HG03139 (cell line): ENCODE measurements at regions not wholly inside any gene's neighbourhood (a gene's known extent, or its start where the extent isn't known, plus 50 kb on each side); places are given as distances from the start of the nearest gene placed in this dataset.

ENCODE experiments used
- ATAC-seq: cut with Tn5 transposase; IDR thresholded peaks from one replicate; pipeline ENCODE4 v1.9.1; 2021; ENCODE audit not compliant: unreplicated experiment

DNA sequence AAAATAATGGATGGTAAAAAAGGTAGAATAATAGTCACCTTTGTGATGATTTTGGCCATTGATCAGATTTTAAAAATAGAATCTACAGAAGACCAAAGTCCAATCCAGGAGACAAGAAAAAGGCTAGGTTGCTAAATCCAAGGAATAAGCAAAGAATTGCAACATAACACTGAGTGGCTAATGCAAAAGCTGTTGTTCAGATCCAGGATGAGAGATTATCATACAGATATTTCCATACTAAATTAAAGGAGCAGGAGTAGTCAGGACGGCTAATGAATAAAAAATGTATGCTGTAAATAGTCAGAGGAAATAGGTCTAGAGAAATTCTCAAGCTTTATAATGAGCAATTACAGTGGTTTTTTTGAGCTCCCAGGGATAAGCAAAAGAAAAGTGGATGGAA lies 745.9 kb upstream of the ACVR2A start:
- no peak for ATAC-seq

DNA sequence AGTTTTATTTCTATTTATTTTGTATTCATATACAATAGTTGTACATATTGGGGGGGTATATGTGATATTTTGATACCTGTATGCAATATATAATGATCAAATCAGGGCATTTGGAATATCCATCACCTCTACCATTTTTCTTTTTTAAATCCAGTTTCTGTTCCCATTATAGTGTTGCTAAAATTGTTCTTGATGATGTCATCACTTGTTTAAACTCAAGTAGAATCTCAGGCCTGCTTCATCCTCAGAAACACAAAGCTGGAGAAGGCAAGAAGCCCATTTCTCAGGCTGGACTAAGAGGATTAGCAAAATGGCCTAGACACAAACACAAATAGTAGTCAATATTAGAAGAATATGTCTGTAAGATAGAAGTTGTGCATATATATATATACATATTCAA lies 747.1 kb upstream of the ACVR2A start:
- ATAC-seq, result no peak

DNA sequence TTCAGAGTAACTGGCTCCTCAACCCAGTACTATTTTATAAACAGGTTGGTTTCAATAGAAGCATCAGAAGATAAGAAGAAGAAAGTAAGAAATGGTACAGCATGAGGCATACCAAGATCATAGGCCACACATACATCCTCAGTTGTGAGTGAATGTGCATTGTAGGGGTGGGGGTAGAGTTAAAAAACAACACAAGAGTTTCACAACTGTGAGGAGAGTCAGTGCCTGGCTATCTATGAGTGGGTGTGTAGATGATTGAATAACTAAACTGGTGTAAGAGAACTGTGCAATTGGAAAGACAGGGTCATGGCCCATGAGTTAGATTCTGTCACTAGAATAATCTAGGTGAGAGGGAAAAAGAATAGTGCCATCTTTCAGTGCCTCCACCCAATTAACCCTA lies 748.2 kb upstream of the ACVR2A start:
- no peak for ATAC-seq

DNA sequence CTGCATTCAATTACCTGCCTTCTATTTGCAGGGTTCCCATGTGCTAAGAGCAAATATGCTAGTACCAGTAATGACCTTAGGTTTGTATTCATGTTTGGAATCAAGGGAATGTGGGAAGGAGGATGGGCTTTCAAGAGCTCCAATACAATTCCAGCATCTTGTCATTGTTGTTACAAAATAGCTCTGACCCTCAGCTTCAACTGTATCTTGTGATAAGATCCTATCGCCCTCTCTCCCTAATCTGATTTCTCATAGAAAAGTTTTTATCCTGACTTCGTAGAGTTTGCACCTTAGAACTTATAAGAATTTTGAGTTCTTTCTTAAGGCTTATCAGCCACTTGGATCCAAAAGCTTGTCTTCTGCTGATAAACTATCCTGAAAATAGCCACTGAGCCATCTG lies 749.5 kb upstream of the ACVR2A start:
- ATAC-seq, result no peak

DNA sequence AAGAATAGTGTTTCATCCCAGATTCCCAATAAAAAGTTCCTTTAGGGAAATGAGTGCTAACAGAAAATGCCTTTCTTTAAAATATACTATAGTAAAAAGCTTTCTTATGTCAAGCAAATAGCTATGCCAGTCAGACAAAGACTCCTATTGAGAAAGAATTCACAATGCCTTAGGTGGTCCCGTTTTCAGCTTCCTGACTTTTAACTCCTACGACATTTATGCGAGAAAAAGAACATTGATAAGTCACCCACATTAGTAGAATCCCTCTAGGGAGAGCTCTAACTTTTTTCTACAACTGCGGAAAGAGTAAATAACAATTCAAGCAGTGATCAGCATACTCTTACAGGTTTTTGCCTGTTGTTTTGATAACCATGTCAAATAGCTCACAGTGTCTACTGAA lies 750.8 kb upstream of the ACVR2A start:
- ATAC-seq, result no peak

DNA sequence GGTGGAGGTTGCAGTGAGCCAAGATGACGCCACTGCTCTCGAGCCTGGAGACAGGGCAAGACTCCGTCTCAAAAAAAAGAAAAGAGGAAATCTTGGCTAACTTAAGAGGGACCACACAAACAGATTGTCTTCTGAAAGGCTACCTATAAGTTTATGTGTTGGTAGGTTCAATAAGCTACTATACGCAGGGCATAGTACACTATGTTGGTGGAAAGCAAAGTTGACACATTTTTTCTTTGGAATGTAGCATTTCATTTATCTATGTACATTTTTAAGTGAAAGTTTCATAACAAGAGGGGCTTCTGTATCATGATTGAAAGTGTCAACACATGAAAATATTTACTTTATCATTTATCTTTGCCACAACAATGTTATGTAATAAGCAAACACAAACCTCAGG lies 752.6 kb upstream of the ACVR2A start:
- ATAC-seq, result no peak

DNA sequence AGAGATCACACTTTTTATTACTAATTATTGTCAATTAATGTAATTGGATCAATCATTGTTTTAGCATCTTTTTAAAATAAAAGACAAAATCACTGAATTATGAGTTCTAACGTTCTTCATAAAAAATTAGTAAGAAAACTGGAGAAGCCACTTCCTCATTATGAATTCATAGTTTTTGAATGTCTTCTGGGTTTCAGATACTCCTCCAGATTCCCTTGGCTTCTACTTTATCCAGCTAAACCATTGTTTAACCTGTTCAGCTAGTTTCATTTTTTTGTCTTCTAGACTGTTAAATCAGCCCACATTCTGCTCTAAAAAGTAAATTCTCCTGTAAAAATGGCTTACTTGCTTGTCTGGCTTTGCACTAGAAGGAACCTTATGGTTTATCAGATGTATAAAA lies 753.4 kb upstream of the ACVR2A start:
- no peak for ATAC-seq

DNA sequence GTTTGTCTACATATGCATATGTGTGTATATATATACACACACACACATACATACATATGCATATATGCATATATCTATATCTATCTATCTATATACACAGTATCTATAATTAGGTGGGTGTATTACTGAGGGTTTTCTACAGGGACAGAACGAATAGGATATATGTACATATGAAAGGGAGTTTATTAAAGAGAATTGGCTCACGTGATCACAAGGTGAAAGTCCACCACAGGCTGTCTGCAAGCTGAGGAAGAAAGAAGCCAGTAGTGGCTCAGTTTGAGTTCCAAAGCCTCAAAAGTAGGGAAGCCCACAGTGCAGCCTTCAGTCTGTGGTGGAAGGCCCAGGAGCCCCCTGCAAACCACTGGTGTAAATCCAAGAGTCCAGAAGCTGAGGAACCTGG lies 756.0 kb upstream of the ACVR2A start:
- ATAC-seq, result no peak

DNA sequence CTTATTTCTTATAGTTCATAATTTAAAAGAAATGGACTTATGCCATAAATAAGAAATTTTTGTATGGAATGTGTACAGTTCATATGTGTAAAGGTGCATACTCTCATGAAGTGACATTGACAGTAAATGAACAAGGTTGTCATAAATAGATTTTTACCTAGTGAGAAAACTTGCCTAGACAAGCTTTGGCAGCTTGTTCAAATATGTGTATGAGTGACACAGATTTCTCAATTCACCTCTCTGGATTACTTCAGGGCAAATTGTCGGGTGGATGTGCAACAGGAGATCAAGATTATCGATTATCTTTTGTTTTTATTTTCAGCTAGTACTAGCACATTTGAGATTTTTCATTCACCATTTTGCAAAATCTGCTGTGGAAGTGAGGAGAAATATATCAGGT lies 758.1 kb upstream of the ACVR2A start:
- ATAC-seq, result no peak

DNA sequence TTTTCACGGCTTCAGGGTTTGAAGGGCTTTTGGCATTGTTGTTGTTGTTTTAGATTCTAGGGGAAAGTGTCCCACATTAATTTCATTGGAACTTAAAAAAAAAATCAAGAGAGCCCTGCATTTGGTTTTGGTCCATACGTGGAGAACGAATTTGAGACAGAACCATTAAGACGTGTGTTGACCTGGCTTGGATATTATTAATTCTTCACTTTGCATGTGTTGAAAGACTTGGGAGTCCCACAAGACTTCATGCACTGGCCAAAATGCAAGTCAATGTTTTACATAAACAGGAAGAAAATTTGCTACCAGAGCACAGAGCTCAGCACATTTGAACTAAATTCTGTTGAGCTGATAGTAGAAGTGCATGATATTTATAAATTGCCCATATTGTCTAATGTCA lies 761.2 kb upstream of the ACVR2A start:
- no peak for ATAC-seq

DNA sequence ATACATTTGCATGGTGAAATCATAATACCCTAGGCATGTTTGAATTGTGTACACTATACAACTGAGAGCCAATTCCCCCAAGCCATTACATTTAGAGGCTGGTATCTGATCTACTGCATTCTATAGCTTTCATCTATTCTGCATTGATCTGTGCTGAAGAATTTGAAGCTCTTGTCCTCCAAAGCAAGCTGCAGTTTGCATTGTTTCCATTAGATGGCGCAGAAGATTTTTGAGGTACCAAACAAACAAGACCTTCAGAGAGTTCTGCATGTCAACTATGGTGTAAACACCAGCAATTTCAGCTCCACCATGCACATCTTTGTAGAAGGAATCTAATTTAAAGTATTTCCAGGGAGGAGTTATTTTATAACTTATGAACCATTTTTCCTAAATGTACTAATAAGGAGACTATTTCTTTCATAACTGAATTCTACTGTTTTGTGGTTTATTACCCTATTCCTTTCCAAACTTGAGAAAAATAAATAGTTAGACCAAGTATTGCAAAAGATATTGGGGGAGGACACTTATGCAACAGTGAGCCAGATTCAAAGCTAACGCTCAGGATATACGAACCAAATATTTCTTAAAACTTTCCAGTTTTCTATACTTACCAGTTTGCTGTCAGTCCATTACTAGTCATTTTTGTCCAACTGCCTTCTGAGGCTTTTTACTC lies 761.8 kb upstream of the ACVR2A start:
- ATAC-seq, result peak; percentile 68

DNA sequence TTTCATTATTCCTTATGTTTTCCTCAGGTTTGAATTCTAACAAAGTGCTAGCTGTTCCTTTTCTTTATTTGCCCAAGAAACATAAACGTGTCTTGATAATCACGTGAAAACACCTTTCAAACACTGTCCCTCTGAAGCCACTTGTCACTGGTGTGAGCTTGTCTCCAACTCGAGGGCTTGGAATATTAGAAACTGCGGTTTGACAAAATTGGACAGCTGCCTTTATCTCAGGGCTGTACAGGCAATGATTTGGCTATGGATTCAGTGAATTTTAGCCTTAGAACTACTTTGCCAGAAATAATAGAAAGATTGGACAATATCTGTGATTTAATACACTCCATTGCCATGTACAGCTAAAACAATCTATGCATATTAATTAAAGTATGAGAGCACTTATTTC lies 763.0 kb upstream of the ACVR2A start:
- ATAC-seq, result no peak

DNA sequence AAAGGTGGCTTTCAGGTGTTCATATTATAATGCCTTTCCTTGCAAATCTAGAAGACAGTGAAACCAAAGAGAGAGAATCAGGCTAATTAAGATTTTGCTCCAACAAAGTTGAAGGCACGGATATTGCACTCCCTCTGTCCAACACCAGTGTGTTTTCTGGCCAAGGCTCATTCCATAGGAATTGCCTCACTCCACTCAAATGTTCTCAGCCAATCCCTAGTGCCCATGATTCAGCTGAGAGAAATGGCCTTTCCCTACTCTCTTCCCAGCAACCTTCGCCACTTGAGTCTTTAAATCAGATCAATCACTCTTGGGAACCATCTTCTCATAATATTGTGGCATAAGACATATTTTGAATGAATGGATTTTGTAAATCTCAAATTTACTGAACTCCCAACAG lies 768.2 kb upstream of the ACVR2A start:
- no peak for ATAC-seq

DNA sequence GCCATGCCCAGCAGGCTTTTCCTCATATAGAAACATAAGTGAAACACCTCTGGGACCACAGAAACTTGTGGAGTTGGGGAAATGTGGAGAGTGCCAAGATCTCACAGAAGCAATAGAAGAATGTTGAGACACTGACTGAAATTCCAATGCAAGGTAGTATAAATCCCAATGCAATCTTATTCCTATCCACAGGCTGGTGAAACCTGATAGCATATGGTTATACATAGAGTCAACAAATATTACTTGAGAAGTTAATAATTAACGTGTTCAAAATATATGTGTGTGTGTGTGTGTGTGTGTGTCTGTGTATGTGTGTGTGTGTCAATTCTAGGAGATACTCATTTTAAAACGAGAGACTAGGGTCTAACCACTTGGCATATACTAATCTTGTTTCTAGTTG lies 776.8 kb upstream of the ACVR2A start:
- no peak for ATAC-seq

DNA sequence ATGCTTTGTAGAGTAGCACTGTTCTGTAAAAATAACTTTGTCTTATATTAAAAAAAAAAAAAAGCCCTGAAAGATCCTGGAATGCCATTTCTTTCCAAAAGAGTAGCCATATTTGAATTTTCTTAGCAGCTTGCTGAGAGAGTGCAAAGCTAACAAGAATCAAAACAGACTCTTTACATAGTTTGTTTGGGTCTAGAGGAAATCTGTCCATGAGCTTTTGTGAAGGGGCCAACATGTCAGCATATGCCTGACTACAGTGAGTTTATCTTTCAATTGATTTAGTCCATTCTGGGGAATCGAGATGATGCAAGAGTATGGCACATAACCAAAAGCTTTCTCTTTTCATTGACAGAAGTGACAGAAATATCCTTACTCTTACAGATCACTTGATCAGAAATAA lies 777.7 kb upstream of the ACVR2A start:
- no peak for ATAC-seq

DNA sequence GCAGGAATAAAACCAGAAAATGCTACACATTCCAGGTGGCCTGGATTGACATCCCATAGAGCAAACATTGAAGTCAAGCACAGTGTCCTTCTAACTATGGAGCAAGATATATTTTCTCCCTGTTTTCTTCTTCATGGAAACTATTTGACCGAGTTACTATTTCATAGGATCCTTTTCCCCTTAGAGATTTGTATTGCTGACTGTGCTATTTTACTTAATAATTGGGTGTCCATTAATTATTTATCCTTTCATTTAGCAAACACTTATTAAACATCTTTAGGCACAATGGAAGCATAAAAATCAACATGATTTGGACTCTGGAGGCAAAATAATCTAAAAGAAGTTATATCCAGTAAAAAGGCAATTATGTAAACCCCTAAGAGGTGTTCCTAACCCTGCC lies 782.8 kb upstream of the ACVR2A start:
- no peak for ATAC-seq

DNA sequence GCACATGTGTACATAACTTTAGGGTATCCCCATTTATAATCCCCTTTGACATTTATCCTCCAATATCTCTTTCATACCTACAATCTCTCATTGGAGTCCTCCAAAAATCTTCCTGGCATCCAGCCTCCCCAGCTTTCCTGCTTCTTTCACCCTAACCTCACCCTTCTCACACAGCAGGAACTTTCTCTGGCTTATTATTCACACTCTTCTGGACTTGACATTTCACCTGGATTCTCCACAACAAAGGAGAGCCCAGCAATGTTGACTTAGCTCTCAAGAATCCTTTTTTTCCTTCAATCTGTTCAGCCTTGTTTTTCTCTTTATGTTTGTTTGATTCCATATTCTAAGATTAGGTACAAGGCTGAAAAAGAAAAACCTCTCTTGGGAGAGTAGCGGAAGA lies 783.6 kb upstream of the ACVR2A start:
- no peak for ATAC-seq

DNA sequence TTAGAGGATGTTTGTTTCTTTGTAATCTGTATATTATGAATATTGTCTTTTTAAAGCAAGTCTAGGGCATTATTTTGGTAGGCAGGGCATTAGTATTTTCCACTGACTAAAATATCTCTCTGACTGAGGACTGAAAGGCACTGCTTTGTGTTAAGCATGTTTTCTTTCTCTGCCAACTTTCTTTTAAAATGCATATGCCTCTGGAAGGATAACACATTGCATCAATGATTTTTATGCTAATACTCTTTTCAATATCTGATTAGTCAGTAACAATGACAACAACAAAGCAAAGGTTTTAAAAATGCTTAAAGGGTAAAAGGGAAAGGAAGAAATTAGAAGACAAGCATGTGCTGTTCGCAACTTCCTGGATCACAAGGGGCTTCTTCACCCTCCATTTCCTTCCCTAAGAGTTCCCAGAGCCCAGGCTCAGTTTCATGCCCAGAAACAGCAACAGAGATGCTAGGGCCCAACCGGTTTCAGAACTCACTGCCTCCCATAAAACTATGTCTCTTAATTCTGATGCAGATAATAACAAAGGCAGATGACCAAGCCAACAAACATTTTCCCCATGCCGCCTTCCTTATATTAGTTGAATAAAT lies 786.8 kb upstream of the ACVR2A start:
- no peak for ATAC-seq

DNA sequence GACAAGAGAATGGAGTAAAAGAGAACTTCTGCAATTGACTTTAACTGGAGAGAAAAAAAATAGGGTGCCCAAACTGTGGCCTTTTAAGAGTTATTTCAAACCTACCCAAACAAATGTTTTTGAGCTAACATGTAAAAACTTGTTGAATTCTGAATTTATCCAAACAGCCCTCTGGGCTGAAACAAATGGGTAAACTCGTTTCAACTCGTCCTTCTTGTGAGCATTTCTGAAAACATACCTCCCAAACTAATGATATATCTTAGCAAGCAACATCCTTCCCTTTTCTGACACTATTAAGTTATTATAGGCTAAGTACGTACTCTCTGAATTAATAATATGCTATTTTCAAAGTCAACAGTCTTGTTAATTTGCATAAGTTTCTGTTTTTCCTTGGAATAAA lies 793.0 kb upstream of the ACVR2A start:
- no peak for ATAC-seq

DNA sequence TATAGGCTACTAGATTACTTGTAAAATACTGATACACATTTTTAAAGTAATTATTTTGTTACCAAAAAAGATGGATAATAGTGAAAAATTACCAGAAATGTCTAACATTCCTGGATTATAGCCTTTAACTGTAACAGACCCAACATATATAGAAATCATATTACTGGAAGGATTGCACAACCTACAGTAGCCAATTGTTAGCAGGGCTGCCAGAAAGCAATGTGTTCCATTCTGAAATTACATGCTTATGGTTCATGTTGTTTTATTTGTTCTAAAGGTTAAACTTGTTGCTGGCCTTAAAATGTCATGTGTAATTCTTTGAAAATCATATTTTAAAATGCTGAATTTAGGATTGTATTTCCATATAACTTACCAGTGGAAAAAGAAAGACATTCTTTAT lies 793.6 kb upstream of the ACVR2A start:
- ATAC-seq, result no peak

DNA sequence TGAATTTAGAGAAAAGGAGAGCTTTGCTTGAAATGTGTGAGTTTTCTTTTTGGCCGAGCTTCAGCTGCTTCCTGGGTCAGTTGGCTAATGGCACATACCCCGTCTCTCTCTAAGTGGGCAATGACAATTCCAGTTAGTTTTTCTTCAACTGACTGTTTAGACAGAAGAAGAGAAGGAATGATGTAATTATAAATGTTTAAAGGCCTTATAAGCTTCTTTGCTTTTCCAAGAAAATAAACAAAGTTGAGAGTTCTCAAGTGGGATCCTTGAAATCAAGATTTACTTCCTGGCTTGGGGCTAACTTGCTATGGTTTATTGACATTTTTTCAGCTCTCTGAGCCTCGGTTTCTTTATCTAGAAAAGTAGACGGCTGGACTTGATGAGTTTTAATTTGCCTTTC lies 794.9 kb upstream of the ACVR2A start:
- ATAC-seq, result no peak

DNA sequence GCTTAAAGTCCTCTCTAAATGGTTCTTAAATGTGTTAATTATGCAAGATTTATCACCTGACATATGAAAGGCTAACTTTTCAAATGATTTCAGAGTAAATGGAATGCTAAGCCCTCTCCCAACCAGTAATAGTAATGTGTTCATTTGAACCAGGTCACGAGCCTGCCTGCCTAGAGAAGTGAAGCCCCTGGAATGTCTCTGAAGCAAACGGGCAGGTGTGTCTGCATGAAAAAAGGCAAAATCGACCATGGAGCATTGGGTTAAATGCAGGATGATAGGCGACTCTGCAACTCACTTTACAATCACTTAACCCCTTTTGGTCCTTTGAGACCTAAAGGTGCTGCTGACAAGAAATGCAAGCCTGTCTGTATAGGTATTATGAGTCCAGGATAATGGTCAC lies 798.4 kb upstream of the ACVR2A start:
- ATAC-seq, result no peak

DNA sequence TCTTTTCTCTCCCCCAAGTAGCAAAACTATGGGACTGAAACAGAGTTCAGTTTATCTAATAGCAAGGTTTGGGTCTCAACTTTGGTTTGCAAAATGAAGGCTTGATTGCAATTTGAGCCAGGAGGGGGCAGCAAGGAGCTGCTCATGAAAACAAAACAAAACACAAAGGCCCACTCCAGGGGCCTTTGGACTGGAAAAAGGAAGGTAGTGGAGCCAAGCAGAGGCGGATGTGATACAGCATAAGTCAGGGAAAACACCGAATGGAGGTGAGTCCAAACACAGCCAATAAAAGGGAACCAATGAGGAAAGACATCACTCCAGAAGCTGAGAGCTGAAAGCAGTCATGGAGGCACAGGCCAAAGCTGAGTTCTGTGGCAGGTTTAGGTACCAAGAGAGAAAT lies 799.7 kb upstream of the ACVR2A start:
- no peak for ATAC-seq
